Osteoblast (primary cell): ENCODE measurements at regions not wholly inside any gene's neighbourhood (a gene's known extent, or its start where the extent isn't known, plus 50 kb on each side); places are given as distances from the start of the nearest gene placed in this dataset.
A peak's percentile ranks its signal among the peaks of the same experiment; 100 is the strongest.

Experiments
- DNase-seq: peaks from one replicate; pipeline ENCODE4 v3.0.0; 2011; ENCODE audit warnings: low spot score, mixed read lengths; ENCODE audit not compliant: insufficient read length; ENCODE audit errors: missing footprints
- H2AFZ ChIP-seq: 2 replicates; pipeline ENCODE4 v1.6.0; 2011; ENCODE audit warnings: mild to moderate bottlenecking, low read length
- H3K27ac ChIP-seq: 2 replicates; pipeline ENCODE4 v1.5.1; 2011; ENCODE audit warnings: mild to moderate bottlenecking, low read depth, low read length, moderate library complexity
- H3K27me3 ChIP-seq: 2 replicates; pipeline ENCODE4 v1.6.0; 2012; ENCODE audit warnings: mild to moderate bottlenecking, control low read depth, inconsistent platforms, low read length, moderate library complexity; ENCODE audit not compliant: insufficient read depth
- H3K36me3 ChIP-seq: 2 replicates; pipeline ENCODE4 v1.5.1; 2011; ENCODE audit warnings: mild to moderate bottlenecking, low read length, control low read depth, moderate library complexity; ENCODE audit not compliant: insufficient read depth
- H3K4me1 ChIP-seq: 2 replicates; pipeline ENCODE4 v1.5.1; 2011; ENCODE audit warnings: mild to moderate bottlenecking, low read length, control low read depth, moderate library complexity; ENCODE audit not compliant: insufficient read depth
- H3K4me2 ChIP-seq: 2 replicates; pipeline ENCODE4 v1.6.0; 2011; ENCODE audit warnings: mild to moderate bottlenecking, low read length; ENCODE audit not compliant: insufficient read depth
- H3K4me3 ChIP-seq: fragments of 200-600 bp; sonication (generic); 3 replicates; pipeline ENCODE4 v1.5.1; 2012; ENCODE audit warnings: mild to moderate bottlenecking, low read length, inconsistent platforms; ENCODE audit not compliant: insufficient read depth
- H3K79me2 ChIP-seq: 2 replicates; pipeline ENCODE4 v1.6.0; 2012; ENCODE audit warnings: mild to moderate bottlenecking, low read length, control low read depth, inconsistent platforms; ENCODE audit not compliant: insufficient read depth
- H3K9me3 ChIP-seq: 2 replicates; pipeline ENCODE4 v1.5.1; 2011; ENCODE audit warnings: low read depth, low read length, control low read depth
- H4K20me1 ChIP-seq: 2 replicates; pipeline ENCODE4 v1.6.0; 2012; ENCODE audit warnings: mild to moderate bottlenecking, low read length, control low read depth; ENCODE audit not compliant: insufficient read depth
- CTCF ChIP-seq: IDR thresholded peaks from 2 replicates; pipeline ENCODE4 v1.5.1; 2011; ENCODE audit warnings: mild to moderate bottlenecking, low read depth, low read length, moderate library complexity; ENCODE audit errors: extremely low read depth

GRCh38 chr1:218925777-218926176, 247.9 kb upstream of the LYPLAL1 start:
- Histone ChIP-seq H3K36me3 (no peaks in the 10 kb centered on the region), H3K4me1 (peaks cover 5% of the 10 kb centered on the region), H3K4me3 (no peak overlapping the region), H3K27ac (no peak overlapping the region), H3K79me2 (no peaks in the 10 kb centered on the region), H3K4me2 (no peak overlapping the region), H2AFZ (no peak overlapping the region), H3K9me3 (no peaks in the 10 kb centered on the region), H3K27me3 (no peaks in the 10 kb centered on the region), H4K20me1 (no peaks in the 10 kb centered on the region)
- no peak for TF ChIP-seq CTCF
- DNase-seq, result no peak

GRCh38 chr1:218926631-218927030, 247.0 kb upstream of the LYPLAL1 start:
- H3K9me3 ChIP-seq, result no peaks in the 10 kb centered on the region

GRCh38 chr1:218930000-218930399, 243.7 kb upstream of the LYPLAL1 start:
- no peak for DNase-seq
- Histone ChIP-seq H4K20me1 (no peaks in the 10 kb centered on the region), H3K4me1 (peaks cover 5% of the 10 kb centered on the region), H3K9me3 (no peaks in the 10 kb centered on the region), H2AFZ (no peak overlapping the region), H3K4me3 (no peak overlapping the region), H3K36me3 (no peaks in the 10 kb centered on the region), H3K4me2 (peak overlapping the region; percentile 50), H3K79me2 (no peaks in the 10 kb centered on the region), H3K27ac (peak overlapping the region; percentile 26), H3K27me3 (no peaks in the 10 kb centered on the region)
- TF ChIP-seq CTCF, result no peak

More at GRCh38 chr1:218926631-218927030, 247.0 kb upstream of the LYPLAL1 start:
- H2AFZ ChIP-seq, result no peak overlapping the region
- no peaks in the 10 kb centered on the region for H4K20me1 ChIP-seq
- H3K4me2 ChIP-seq, result no peak overlapping the region
- no peak overlapping the region for H3K4me3 ChIP-seq
- peaks cover 5% of the 10 kb centered on the region for H3K4me1 ChIP-seq
- no peaks in the 10 kb centered on the region for H3K36me3 ChIP-seq
- no peak for DNase-seq
- no peak for TF ChIP-seq CTCF
- no peak overlapping the region for H3K27ac ChIP-seq
- no peaks in the 10 kb centered on the region for H3K27me3 ChIP-seq
- H3K79me2 ChIP-seq, result no peaks in the 10 kb centered on the region

- no peak for DNase-seq
- no peaks in the 10 kb centered on the region for H3K79me2 ChIP-seq
- no peaks in the 10 kb centered on the region for H3K36me3 ChIP-seq
- no peaks in the 10 kb centered on the region for H3K9me3 ChIP-seq
- H3K4me2 ChIP-seq, result peak overlapping the region; percentile 50
- H3K27ac ChIP-seq, result peak overlapping the region; percentile 26
- no peaks in the 10 kb centered on the region for H3K27me3 ChIP-seq
- H3K4me3 ChIP-seq, result no peak overlapping the region
- no peak overlapping the region for H2AFZ ChIP-seq
- H3K4me1 ChIP-seq, result peaks cover 5% of the 10 kb centered on the region
- no peaks in the 10 kb centered on the region for H4K20me1 ChIP-seq
- no peak for TF ChIP-seq CTCF
Measured at GRCh38 chr1:218930472-218931241, 243.0 kb upstream of the LYPLAL1 start.
